Thyroid gland (tissue), 4 donors: ENCODE measurements at regions not wholly inside any gene's neighbourhood (a gene's known extent, or its start where the extent isn't known, plus 50 kb on each side); places are given as distances from the start of the nearest gene placed in this dataset.

Source experiments
- CTCF ChIP-seq, 6 experiments: fragments of 200-600 bp in 3 of 6; fragments of 450-650 bp in 3 of 6; sonication (generic) in 3 of 6; IDR thresholded peaks; one replicate each; pipeline ENCODE4 v1.5.1; 2016 to 2019; ENCODE audit warnings: antibody characterized with exemption in 6 of 6, mild to moderate bottlenecking in 2 of 6, inconsistent platforms in 1 of 6, moderate library complexity in 1 of 6
- POLR2A ChIP-seq, 2 donors: fragments of 450-650 bp; IDR thresholded peaks; one replicate each; pipeline ENCODE4 v1.6.1; 2017; ENCODE audit warnings: antibody characterized with exemption in 2 of 2, mild to moderate bottlenecking in 2 of 2, moderate library complexity in 1 of 2

DNA sequence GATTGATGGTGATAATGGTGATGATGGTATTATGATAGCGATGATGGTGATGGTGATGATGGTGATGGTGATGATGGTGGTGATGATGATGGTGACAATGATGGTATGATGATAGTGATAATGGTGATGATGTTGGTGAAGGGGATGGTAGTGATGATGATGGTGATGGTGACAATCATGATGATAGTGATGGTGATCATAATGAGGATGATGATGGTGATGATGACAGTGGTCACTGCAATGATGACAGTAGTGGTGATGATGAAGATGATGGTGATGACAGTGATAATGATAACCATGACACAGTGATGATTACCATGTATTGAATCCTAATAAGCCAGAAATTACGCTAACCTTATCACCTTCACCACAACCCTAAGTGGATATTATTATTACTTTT, 128.2 kb downstream of the SHANK2 start:
- no peak for TF ChIP-seq CTCF (IDR thresholded peaks at IDR 0.05)
- no peak for TF ChIP-seq POLR2A (IDR thresholded peaks at IDR 0.05)
